Body of pancreas (tissue), 4 donors: ENCODE measurements at regions not wholly inside any gene's neighbourhood (a gene's known extent, or its start where the extent isn't known, plus 50 kb on each side); places are given as distances from the start of the nearest gene placed in this dataset.

Experiments
- ATAC-seq: fragments of 150-250 bp; one replicate; pipeline ENCODE4 v1.9.1; 2016
- DNase-seq, 4 donors: peaks; one replicate each; pipeline ENCODE4 v3.0.0-alpha.2; 2019
- H3K27ac ChIP-seq, 4 donors: fragments of 200-600 bp; sonication (generic); 1 replicate in 3 of 4; 2 replicates in 1 of 4; pipeline versions ENCODE4 v1.5.1 to v1.6.1; 2016 to 2019; ENCODE audit warnings: mild to moderate bottlenecking in 1 of 4, mixed read lengths in 1 of 4, moderate library complexity in 1 of 4
- H3K27me3 ChIP-seq, 2 donors: fragments of 200-600 bp; sonication (generic); one replicate each; pipeline ENCODE4 v1.6.0; 2016; ENCODE audit warnings: mild to moderate bottlenecking in 1 of 2
- H3K36me3 ChIP-seq, 2 donors: fragments of 200-600 bp; sonication (generic); replicated peaks in 1 of 2; 2 replicates each; pipeline ENCODE4 v1.5.1; 2016; ENCODE audit warnings: low read depth in 2 of 2; ENCODE audit not compliant: insufficient read depth in 1 of 2
- H3K4me1 ChIP-seq: fragments of 200-600 bp; sonication (generic); one replicate; pipeline ENCODE4 v1.6.0; 2016
- H3K4me3 ChIP-seq, 2 donors: fragments of 200-600 bp; sonication (generic); 1 replicate in 1 of 2; 2 replicates in 1 of 2; pipeline ENCODE4 v1.5.1; 2016 to 2019
- H3K9me3 ChIP-seq, 3 donors: fragments of 200-600 bp; sonication (generic); 1 replicate in 2 of 3; 2 replicates in 1 of 3; pipeline ENCODE4 v1.5.1; 2016
- POLR2A ChIP-seq, 3 donors: fragments of 450-650 bp; IDR thresholded peaks; one replicate each; pipeline ENCODE4 v1.6.1; 2016; ENCODE audit warnings: antibody characterized with exemption in 3 of 3, mild to moderate bottlenecking in 2 of 3
- WGBS, 2 donors: methylation state at CpG; one replicate each; pipeline ENCODE4 v1.1.5; 2017; 5-methylcytosine and 5-hydroxymethylcytosine counted together
- intact Hi-C: fragments of 100-400 bp; cut with DNase I; formaldehyde crosslinking; loops from one replicate; pipeline ENCODE4 v1.15.1; 2023
- TF ChIP-seq, protein P1 (sequence below), 7 experiments: fragments of 450-650 bp in 4 of 7; fragments of 200-600 bp in 3 of 7; sonication (generic) in 3 of 7; IDR thresholded peaks; one replicate each; pipeline ENCODE4 v1.5.1; 2016 to 2019; ENCODE audit warnings: antibody characterized with exemption in 7 of 7

DNA sequence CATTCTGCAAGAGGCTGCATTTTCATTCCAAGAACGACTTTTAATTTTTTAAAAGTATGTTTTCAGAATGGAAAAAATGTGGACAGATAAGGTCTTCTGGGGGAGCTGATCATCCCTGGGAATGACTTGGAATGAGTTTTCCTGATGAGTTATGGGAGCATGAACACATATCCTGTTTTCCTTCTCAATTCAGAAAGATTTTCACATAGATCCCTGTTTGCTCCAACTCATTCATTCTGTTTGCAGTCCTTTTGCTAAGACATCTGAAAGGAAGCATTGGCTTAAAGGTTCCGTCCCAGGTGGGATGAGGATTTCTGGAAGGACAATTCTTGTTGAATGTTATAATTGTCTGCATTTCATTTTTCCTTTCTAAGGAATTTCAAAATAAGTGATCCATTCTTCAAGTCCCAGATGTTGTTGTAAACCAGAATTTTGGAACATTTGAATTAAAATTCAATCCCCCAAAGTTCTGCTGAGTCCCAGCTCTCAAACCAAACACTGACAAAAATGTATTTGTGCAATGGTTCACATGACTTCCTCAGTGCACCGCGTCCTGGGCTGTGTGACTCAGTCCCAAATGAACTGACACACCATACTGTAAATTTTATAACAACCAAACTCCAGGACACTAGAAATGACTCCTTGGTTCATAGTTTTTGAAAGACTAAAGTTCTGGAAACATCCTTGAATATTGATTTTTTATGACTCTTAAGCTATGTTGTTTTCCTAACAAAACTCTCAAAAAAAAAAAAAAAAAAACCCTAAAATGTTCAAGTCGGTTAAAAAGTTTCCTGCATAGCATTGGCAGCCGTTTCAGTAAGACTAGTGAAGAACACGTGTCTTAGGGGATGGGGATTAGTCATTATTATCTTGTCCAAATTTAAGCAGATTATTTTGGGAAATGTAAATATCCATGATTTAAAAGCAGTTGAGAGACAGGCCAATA is 281.8 kb upstream of the TCF4 start:
- Histone ChIP-seq H3K4me3 (no peak overlapping the region), H3K27ac (no peak overlapping the region), H3K9me3 (no peaks in the 10 kb centered on the region), H3K4me1 (no peaks in the 10 kb centered on the region), H3K36me3 (no peaks in the 10 kb centered on the region), H3K27me3 (no peaks in the 10 kb centered on the region)
- TF ChIP-seq, protein P1, sequence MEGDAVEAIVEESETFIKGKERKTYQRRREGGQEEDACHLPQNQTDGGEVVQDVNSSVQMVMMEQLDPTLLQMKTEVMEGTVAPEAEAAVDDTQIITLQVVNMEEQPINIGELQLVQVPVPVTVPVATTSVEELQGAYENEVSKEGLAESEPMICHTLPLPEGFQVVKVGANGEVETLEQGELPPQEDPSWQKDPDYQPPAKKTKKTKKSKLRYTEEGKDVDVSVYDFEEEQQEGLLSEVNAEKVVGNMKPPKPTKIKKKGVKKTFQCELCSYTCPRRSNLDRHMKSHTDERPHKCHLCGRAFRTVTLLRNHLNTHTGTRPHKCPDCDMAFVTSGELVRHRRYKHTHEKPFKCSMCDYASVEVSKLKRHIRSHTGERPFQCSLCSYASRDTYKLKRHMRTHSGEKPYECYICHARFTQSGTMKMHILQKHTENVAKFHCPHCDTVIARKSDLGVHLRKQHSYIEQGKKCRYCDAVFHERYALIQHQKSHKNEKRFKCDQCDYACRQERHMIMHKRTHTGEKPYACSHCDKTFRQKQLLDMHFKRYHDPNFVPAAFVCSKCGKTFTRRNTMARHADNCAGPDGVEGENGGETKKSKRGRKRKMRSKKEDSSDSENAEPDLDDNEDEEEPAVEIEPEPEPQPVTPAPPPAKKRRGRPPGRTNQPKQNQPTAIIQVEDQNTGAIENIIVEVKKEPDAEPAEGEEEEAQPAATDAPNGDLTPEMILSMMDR (IDR thresholded peaks at IDR 0.05), result no peak
- TF ChIP-seq POLR2A (IDR thresholded peaks at IDR 0.05), result no peak
- intact Hi-C loops, result no loop called here
- ATAC-seq (no peak), DNase-seq (peak in 1 of 4 donors; percentile 10)
- 68 to 77% methylated on average over 7 of the region's 7 CpGs for WGBS, 2 donors

DNA sequence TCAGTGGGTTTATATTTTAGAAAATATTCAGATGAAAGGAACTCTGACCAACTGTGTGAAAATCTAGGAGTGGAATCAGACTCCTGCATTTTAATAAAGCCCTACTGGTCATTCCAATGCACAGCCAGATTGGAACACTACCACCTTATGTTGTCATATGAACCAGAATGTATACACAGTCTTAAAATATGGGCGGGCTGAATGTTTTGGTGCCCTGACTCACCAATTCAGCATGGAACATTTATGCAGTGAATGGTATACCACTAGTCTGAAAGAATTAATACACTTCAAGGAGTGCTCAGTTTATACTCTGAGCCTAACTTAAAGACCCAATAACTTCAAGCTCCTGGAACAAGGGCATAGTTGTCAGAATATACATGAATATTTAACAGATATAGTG is 280.9 kb upstream of the TCF4 start:
- intact Hi-C loops, result no loop called here
- no peaks in the 10 kb centered on the region for H3K9me3 ChIP-seq
- no peaks in the 10 kb centered on the region for H3K36me3 ChIP-seq
- H3K27ac ChIP-seq, result no peak overlapping the region
- H3K27me3 ChIP-seq, result no peaks in the 10 kb centered on the region
- WGBS, 2 donors, result 75 to 80% methylated on average over 1 of the region's 1 CpG
- H3K4me3 ChIP-seq, result no peak overlapping the region
- peaks cover 2% of the 10 kb centered on the region for H3K4me1 ChIP-seq
- TF ChIP-seq POLR2A (IDR thresholded peaks at IDR 0.05), result no peak
- ATAC-seq (no peak), DNase-seq (no peak)

DNA sequence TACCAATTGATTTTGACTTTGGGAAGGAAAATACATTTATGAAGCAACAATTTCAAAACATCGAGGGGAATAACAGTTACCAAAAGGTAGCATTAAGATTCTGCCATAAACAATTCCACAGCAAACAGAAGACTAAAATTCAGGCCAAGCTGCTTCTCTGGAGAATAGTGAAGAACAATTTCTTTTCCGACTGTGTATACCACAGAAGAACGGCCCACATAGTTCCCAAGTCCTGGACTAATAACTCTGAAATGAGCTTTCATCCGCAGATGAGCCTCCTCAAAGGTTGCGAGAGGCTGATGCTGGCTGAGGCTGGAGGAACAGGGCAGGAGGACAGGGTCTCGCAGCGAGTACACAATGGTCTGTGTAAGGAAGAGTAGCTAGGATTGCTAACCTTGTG is 278.9 kb upstream of the TCF4 start:
- WGBS, 2 donors, result 92 to 95% methylated on average over 7 of the region's 7 CpGs
- Histone ChIP-seq H3K4me1 (peaks cover 4% of the 10 kb centered on the region), H3K36me3 (no peaks in the 10 kb centered on the region), H3K27me3 (no peaks in the 10 kb centered on the region), H3K27ac (no peak overlapping the region), H3K9me3 (no peaks in the 10 kb centered on the region), H3K4me3 (no peak overlapping the region)
- intact Hi-C loops, result no loop called here
- ATAC-seq (no peak), DNase-seq (no peak)
- TF ChIP-seq, protein P1 (IDR thresholded peaks at IDR 0.05), result no peak
- no peak for TF ChIP-seq POLR2A (IDR thresholded peaks at IDR 0.05)

DNA sequence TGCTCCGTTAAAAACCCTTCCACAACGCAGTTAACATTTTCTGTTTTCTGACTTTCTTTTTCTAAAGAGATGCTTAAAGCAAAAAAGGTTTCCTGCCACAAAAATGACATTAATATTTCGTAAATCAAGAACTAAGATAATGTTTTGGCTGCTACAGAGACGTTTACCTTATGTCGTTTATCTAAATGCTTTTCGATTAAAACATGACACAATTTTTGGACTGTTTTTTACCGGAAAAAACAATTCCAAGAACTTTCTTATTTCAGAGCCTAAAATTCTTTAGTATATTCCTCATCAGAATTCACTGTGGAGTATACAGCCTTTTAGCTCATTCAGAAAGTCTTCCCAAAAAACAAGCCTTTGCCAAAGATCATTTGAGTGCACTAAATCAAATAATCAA is 278.0 kb upstream of the TCF4 start:
- no peak for DNase-seq
- Histone ChIP-seq H3K27me3 (no peaks in the 10 kb centered on the region), H3K4me3 (no peak overlapping the region), H3K27ac (no peak overlapping the region), H3K9me3 (no peaks in the 10 kb centered on the region), H3K36me3 (no peaks in the 10 kb centered on the region), H3K4me1 (peaks cover 4% of the 10 kb centered on the region)
- intact Hi-C loops, result no loop called here
- no peak for TF ChIP-seq POLR2A (IDR thresholded peaks at IDR 0.05)
- TF ChIP-seq, protein P1 (IDR thresholded peaks at IDR 0.05), result no peak
- 53 to 65% methylated on average over 7 of the region's 7 CpGs for WGBS, 2 donors
- no peak for ATAC-seq

DNA sequence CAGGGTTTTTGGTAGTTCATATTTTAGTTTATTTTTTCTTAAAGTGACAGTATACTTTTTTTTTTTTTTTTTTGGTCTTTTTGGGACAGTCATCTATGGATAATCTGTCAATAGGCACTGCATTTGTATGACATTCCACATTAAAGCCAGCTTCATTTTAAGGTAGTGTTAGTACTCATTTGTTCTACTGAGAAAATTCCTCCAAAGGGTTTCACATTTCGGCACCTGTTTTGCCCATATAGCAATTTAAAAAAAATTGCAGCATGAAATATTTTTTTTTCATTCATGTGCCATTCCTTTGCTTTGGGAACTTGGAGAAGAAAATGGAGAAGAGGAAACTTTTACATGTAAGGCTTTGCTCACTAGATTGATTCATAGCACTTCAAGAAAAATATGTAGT is 276.3 kb upstream of the TCF4 start:
- Histone ChIP-seq H3K27me3 (no peaks in the 10 kb centered on the region), H3K4me3 (no peak overlapping the region), H3K4me1 (peaks cover 4% of the 10 kb centered on the region), H3K27ac (no peak overlapping the region), H3K36me3 (no peaks in the 10 kb centered on the region), H3K9me3 (no peaks in the 10 kb centered on the region)
- 0 to 36% methylated on average over 1 of the region's 1 CpG for WGBS, 2 donors
- no peak for ATAC-seq
- TF ChIP-seq POLR2A (IDR thresholded peaks at IDR 0.05), result no peak
- TF ChIP-seq, protein P1 (IDR thresholded peaks at IDR 0.05), result no peak
- intact Hi-C loops, result no loop called here
- DNase-seq, result no peak
